ENCODE measurements at regions not wholly inside any gene's neighbourhood (a gene's known extent, or its start where the extent isn't known, plus 50 kb on each side); places are given as distances from the start of the nearest gene placed in this dataset.
"Not testable (repeated sequence)": the region's sequence is repeated elsewhere in the genome, so short reads cannot be mapped to it uniquely, and the experiment has no call there.

- Mint-ChIP-seq H3K36me3 (ENCODE audit: low read depth) (no peaks in the 10 kb centered on the region), H3K4me3 (no peak overlapping the region), H3K27me3 (peaks cover 9% of the 10 kb centered on the region), H3K27ac (no peak overlapping the region), H3K9me3 (peaks cover 12% of the 10 kb centered on the region), H3K4me1 (peaks cover 4% of the 10 kb centered on the region)
- no peak for DNase-seq
- no peak for ATAC-seq
These were observed 219.2 kb upstream of the ELL2 start for GRCh38 chr5:96180684-96181435.

- DNase-seq: no peak
- ATAC-seq: peak; percentile 54
- peaks cover 4% of the 10 kb centered on the region for H3K4me1 Mint-ChIP-seq
- no peak overlapping the region for H3K4me3 Mint-ChIP-seq
- no peaks in the 10 kb centered on the region for H3K36me3 Mint-ChIP-seq (ENCODE audit: low read depth)
- peaks cover 12% of the 10 kb centered on the region for H3K27me3 Mint-ChIP-seq
- H3K27ac Mint-ChIP-seq: no peak overlapping the region
- H3K9me3 Mint-ChIP-seq: no peaks in the 10 kb centered on the region
These were observed 215.7 kb upstream of the ELL2 start for GRCh38 chr5:96177303-96177869.

DNA sequence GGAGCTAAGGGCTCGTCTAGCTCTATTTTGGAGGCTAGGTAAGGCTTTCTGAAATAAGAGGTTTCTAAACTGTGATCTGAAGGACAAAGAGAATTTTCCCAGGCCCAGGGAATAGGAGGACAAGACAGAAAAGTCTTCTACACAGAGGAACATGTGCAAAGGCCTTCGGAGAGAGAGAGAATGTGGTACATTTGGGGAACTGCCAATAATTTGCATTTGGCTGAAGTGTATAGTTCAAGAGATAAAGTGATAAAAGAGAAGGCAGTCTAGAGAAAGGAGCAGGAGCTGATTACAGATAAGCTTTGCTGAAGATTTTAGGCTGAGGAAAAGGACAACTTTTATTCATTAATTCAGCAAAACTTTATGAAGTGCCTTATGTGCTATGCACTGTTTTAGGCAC, 214.4 kb upstream of the ELL2 start:
- Mint-ChIP-seq H3K4me1 (peaks cover 4% of the 10 kb centered on the region), H3K9me3 (no peaks in the 10 kb centered on the region), H3K4me3 (no peak overlapping the region), H3K27ac (no peak overlapping the region), H3K36me3 (ENCODE audit: low read depth) (no peaks in the 10 kb centered on the region), H3K27me3 (peaks cover 12% of the 10 kb centered on the region)
- ATAC-seq: no peak
- no peak for DNase-seq

- Mint-ChIP-seq H3K9me3 (no peaks in the 10 kb centered on the region), H3K27ac (no peak overlapping the region), H3K36me3 (ENCODE audit: low read depth) (no peaks in the 10 kb centered on the region), H3K4me3 (no peak overlapping the region), H3K27me3 (peaks cover 12% of the 10 kb centered on the region), H3K4me1 (peaks cover 4% of the 10 kb centered on the region)
- no peak for ATAC-seq
- DNase-seq: no peak
These were observed 213.4 kb upstream of the ELL2 start for GRCh38 chr5:96175090-96175489.

- peaks cover 8% of the 10 kb centered on the region for H3K27me3 Mint-ChIP-seq
- DNase-seq (no peak), ATAC-seq (no peak)
- no peak overlapping the region for H3K4me3 Mint-ChIP-seq
- no peaks in the 10 kb centered on the region for H3K36me3 Mint-ChIP-seq (ENCODE audit: low read depth)
- H3K9me3 Mint-ChIP-seq: no peaks in the 10 kb centered on the region
- peaks cover 4% of the 10 kb centered on the region for H3K4me1 Mint-ChIP-seq
- no peak overlapping the region for H3K27ac Mint-ChIP-seq
These were observed 211.7 kb upstream of the ELL2 start for GRCh38 chr5:96173366-96173765.

DNA sequence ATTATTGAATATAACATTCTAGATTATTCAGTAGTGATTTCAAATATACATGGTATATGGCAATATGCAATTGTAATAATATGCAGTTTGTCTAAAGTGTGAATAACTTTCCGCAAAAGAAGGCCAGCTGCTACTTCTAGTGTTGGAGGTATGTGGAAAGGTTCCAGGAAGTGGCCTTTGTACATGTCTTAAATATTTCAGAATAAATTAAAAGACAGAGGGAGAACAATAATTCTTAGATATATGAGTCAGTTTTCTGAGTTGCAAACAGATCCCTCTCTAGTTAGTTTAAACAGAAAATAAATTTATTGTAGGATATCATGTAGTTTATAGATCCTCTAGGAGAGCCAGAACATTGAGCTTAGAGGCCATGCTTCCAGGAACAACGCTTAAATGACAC, 210.8 kb upstream of the ELL2 start:
- H3K27ac Mint-ChIP-seq: no peak overlapping the region
- H3K27me3 Mint-ChIP-seq: peaks cover 3% of the 10 kb centered on the region
- no peaks in the 10 kb centered on the region for H3K36me3 Mint-ChIP-seq (ENCODE audit: low read depth)
- ATAC-seq: no peak
- DNase-seq: no peak
- peaks cover 4% of the 10 kb centered on the region for H3K4me1 Mint-ChIP-seq
- no peak overlapping the region for H3K4me3 Mint-ChIP-seq
- no peaks in the 10 kb centered on the region for H3K9me3 Mint-ChIP-seq

DNA sequence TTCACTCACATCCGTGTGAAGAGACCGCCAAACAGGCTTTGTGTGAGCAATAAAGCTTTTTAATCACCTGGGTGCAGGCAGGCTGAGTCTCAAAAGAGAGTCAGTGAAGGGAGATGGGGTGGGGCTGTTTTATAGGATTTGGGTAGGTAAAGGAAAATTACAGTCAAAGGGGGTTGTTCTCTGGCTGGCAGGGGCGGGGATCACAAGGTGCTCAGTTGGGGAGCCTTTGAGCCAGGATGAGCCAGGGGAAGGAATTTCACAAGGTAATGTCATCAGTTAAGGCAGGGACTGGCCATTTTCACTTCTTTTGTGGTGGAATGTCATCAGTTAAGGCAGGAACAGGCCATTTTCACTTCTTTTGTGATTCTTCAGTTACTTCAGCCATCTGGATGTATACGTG, 210.3 kb upstream of the ELL2 start:
- not testable (repeated sequence) for DNase-seq; H3K27ac Mint-ChIP-seq; H3K4me3 Mint-ChIP-seq; H3K9me3 Mint-ChIP-seq; ATAC-seq; H3K36me3 Mint-ChIP-seq (ENCODE audit: low read depth); H3K27me3 Mint-ChIP-seq; H3K4me1 Mint-ChIP-seq

GRCh38 chr5:96170481-96171125, 209.0 kb upstream of the ELL2 start:
- H3K4me1 Mint-ChIP-seq; H3K27me3 Mint-ChIP-seq; ATAC-seq; DNase-seq; H3K36me3 Mint-ChIP-seq (ENCODE audit: low read depth); H3K9me3 Mint-ChIP-seq; H3K27ac Mint-ChIP-seq; H3K4me3 Mint-ChIP-seq: not testable (repeated sequence)

- ATAC-seq; H3K9me3 Mint-ChIP-seq; H3K27ac Mint-ChIP-seq; DNase-seq; H3K4me3 Mint-ChIP-seq; H3K36me3 Mint-ChIP-seq (ENCODE audit: low read depth); H3K4me1 Mint-ChIP-seq; H3K27me3 Mint-ChIP-seq: not testable (repeated sequence)
These were observed 207.2 kb upstream of the ELL2 start for GRCh38 chr5:96168833-96169232.

DNA sequence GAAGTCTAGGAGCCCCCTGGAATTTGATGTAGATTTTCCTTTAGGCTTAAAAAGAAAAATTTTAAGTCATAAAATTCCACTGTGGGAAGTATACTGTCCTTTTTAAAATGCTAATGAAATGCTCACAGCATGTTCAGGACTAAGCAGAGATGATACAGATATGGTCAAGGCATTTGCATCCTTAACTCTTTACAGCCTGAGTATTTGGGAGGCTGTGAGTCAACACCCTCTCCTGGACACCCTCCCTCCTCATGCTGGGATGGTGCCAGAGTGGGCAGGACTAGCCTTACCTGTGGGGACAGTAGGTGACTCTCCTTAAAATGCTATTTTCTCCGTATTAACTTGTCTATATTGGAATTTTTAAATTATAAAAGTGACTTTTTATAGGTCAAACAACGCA, 197.4 kb upstream of the ELL2 start:
- no peaks in the 10 kb centered on the region for H3K36me3 Mint-ChIP-seq (ENCODE audit: low read depth)

DNA sequence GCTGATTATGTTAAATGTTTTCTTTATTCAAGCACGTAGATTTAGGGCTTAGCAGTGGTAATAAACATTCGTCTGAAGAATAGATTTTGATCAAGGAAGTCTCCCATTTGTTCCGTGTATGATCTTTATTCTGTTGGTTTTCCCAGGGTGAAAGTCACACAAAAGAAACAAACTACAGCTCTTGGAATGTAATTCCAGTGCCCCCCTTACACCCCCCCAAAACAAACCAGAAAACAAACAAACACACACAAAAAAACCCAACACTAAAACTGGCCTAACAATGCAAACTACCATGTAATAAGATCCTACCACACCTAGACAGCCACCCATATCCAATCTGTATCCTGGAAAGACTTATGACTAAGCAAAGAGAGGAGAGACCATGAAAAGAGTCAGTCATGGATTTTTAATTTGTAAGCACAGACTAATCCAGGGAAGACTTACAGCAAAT, 196.2 kb upstream of the ELL2 start:
- DNase-seq (no peak), ATAC-seq (no peak)
- H3K4me1 Mint-ChIP-seq: no peaks in the 10 kb centered on the region
- no peaks in the 10 kb centered on the region for H3K36me3 Mint-ChIP-seq (ENCODE audit: low read depth)
- H3K9me3 Mint-ChIP-seq: no peaks in the 10 kb centered on the region
- H3K27me3 Mint-ChIP-seq: peaks cover 12% of the 10 kb centered on the region
- no peak overlapping the region for H3K27ac Mint-ChIP-seq
- no peak overlapping the region for H3K4me3 Mint-ChIP-seq

More for the DNA sequence above, 197.4 kb upstream of the ELL2 start:
- no peak overlapping the region for H3K4me3 Mint-ChIP-seq
- no peaks in the 10 kb centered on the region for H3K9me3 Mint-ChIP-seq
- peaks cover 14% of the 10 kb centered on the region for H3K27me3 Mint-ChIP-seq
- no peak for DNase-seq
- no peak overlapping the region for H3K27ac Mint-ChIP-seq
- H3K4me1 Mint-ChIP-seq: no peaks in the 10 kb centered on the region
- no peak for ATAC-seq

GRCh38 chr5:96157077-96157780, 195.6 kb upstream of the ELL2 start:
- Mint-ChIP-seq H3K27me3 (peaks cover 8% of the 10 kb centered on the region), H3K4me3 (no peak overlapping the region), H3K4me1 (peaks cover 1% of the 10 kb centered on the region), H3K27ac (no peak overlapping the region), H3K9me3 (no peaks in the 10 kb centered on the region), H3K36me3 (ENCODE audit: low read depth) (no peaks in the 10 kb centered on the region)
- ATAC-seq (no peak), DNase-seq (no peak)

DNA sequence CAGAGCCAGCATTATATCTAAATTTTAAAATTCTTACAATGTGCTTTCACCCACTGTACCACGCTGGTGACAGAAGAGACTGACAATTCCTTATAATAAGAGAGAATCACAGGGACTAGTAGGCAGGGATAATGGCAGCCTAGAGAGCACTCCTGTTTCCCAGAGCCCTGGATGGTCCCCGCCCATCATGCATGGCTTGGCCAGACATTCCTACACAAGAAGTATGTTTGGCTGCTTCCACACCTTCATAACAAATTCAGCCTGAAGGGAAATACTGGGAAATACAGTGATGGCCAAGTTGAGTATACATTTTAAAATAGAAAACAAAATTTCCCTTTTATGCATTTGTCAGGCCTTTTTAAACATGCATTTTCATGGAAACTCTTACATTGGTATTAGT, 193.5 kb upstream of the ELL2 start:
- ATAC-seq (no peak), DNase-seq (no peak)
- peaks cover 7% of the 10 kb centered on the region for H3K27me3 Mint-ChIP-seq
- no peak overlapping the region for H3K4me3 Mint-ChIP-seq
- H3K9me3 Mint-ChIP-seq: no peaks in the 10 kb centered on the region
- H3K36me3 Mint-ChIP-seq (ENCODE audit: low read depth): no peaks in the 10 kb centered on the region
- H3K4me1 Mint-ChIP-seq: peaks cover 7% of the 10 kb centered on the region
- H3K27ac Mint-ChIP-seq: no peak overlapping the region

- DNase-seq (no peak), ATAC-seq (peak; percentile 74)
- H3K4me1 Mint-ChIP-seq: peaks cover 7% of the 10 kb centered on the region
- H3K27ac Mint-ChIP-seq: no peak overlapping the region
- H3K36me3 Mint-ChIP-seq (ENCODE audit: low read depth): no peaks in the 10 kb centered on the region
- no peaks in the 10 kb centered on the region for H3K9me3 Mint-ChIP-seq
- no peak overlapping the region for H3K4me3 Mint-ChIP-seq
- peaks cover 3% of the 10 kb centered on the region for H3K27me3 Mint-ChIP-seq
These were observed 190.2 kb upstream of the ELL2 start for GRCh38 chr5:96151891-96152290.

- no peaks in the 10 kb centered on the region for H3K9me3 Mint-ChIP-seq
- H3K27ac Mint-ChIP-seq: no peak overlapping the region
- H3K4me1 Mint-ChIP-seq: peaks cover 7% of the 10 kb centered on the region
- no peaks in the 10 kb centered on the region for H3K36me3 Mint-ChIP-seq (ENCODE audit: low read depth)
- ATAC-seq (no peak), DNase-seq (no peak)
- H3K27me3 Mint-ChIP-seq: peaks cover 3% of the 10 kb centered on the region
- H3K4me3 Mint-ChIP-seq: no peak overlapping the region
These were observed 188.4 kb upstream of the ELL2 start for GRCh38 chr5:96150007-96150406.
